NCI-H82 treated with DMSO at 0.1 percent for 48 hours (cell line): ENCODE measurements at regions not wholly inside any gene's neighbourhood (a gene's known extent, or its start where the extent isn't known, plus 50 kb on each side); places are given as distances from the start of the nearest gene placed in this dataset.
A peak's percentile ranks its signal among the peaks of the same experiment; 100 is the strongest.
"Not testable (repeated sequence)": the region's sequence is repeated elsewhere in the genome, so short reads cannot be mapped to it uniquely, and the experiment has no call there.

ENCODE experiments used
- DNase-seq: peaks from one replicate; lab custom pipeline; 2025; ENCODE audit not compliant: unreplicated experiment; lab: John Stamatoyannopoulos, UW

GRCh38 chr2:60251247-60251646, 302.2 kb downstream of the BCL11A start:
- no peak for DNase-seq

GRCh38 chr2:60249879-60250278, 303.6 kb downstream of the BCL11A start:
- no peak for DNase-seq

- peak; percentile 28 for DNase-seq
These were observed 306.0 kb downstream of the BCL11A start for GRCh38 chr2:60247471-60247870.

- DNase-seq, result no peak
These were observed 306.9 kb downstream of the BCL11A start for GRCh38 chr2:60246583-60246982.

- no peak for DNase-seq
These were observed 319.0 kb downstream of the BCL11A start for GRCh38 chr2:60234274-60234986.

GRCh38 chr2:60230596-60230995, 322.9 kb downstream of the BCL11A start:
- DNase-seq, result no peak

GRCh38 chr2:60230037-60230436, 323.4 kb downstream of the BCL11A start:
- DNase-seq, result no peak

- DNase-seq, result no peak
These were observed 326.5 kb downstream of the BCL11A start for GRCh38 chr2:60226943-60227342.

GRCh38 chr2:60226191-60226590, 327.3 kb downstream of the BCL11A start:
- DNase-seq, result no peak

- DNase-seq, result peak; percentile 77
These were observed 329.6 kb downstream of the BCL11A start for GRCh38 chr2:60223859-60224258.

GRCh38 chr2:60221098-60221497, 332.4 kb downstream of the BCL11A start:
- no peak for DNase-seq

- DNase-seq, result no peak
These were observed 333.9 kb downstream of the BCL11A start for GRCh38 chr2:60219536-60219935.

GRCh38 chr2:60216452-60216995, 336.9 kb downstream of the BCL11A start:
- DNase-seq, result no peak

GRCh38 chr2:60215386-60215901, 338.0 kb downstream of the BCL11A start:
- DNase-seq, result peak; percentile 10

GRCh38 chr2:60214626-60214875, 338.9 kb downstream of the BCL11A start:
- DNase-seq, result peak; percentile 84

- DNase-seq, result peak; percentile 94
These were observed 339.4 kb downstream of the BCL11A start for GRCh38 chr2:60213865-60214625.

- no peak for DNase-seq
These were observed 341.1 kb downstream of the BCL11A start for GRCh38 chr2:60212181-60212945.

GRCh38 chr2:60189006-60189405, 364.4 kb downstream of the BCL11A start:
- DNase-seq, result not testable (repeated sequence)

GRCh38 chr2:60175290-60175689, 378.2 kb downstream of the BCL11A start:
- no peak for DNase-seq

GRCh38 chr2:60174146-60174545, 379.3 kb downstream of the BCL11A start:
- no peak for DNase-seq

- no peak for DNase-seq
These were observed 380.7 kb downstream of the BCL11A start for GRCh38 chr2:60172801-60173200.
